HG03342 (cell line): ENCODE measurements at regions not wholly inside any gene's neighbourhood (a gene's known extent, or its start where the extent isn't known, plus 50 kb on each side); places are given as distances from the start of the nearest gene placed in this dataset.

Experiments
- ATAC-seq: cut with Tn5 transposase; IDR thresholded peaks from one replicate; pipeline ENCODE4 v1.9.1; 2021; ENCODE audit warnings: mild to moderate bottlenecking, moderate library complexity; ENCODE audit not compliant: unreplicated experiment

GRCh38 chr5:119991625-119992024, 362.3 kb downstream of the FAM170A start:
- no peak for ATAC-seq

DNA sequence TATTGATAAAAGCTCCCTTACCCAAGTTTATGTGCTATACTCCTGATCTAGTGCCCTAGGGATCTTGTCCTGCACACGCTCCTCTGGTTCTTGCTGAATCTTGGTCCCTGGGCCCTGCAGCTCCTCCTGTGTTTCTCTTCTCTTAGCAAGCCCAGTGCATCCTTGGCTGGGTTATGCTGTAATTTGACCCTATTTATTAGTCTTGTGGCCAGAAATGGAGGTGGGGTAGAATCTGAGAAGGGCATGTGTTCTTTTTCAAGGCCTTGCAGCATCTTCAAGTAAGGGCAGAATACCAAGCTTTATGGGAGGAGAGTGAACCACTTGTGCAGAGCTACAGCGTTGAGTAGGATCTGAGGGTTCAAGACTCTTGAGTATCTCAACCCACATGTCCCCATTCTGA, 366.8 kb downstream of the FAM170A start:
- ATAC-seq: no peak

- no peak for ATAC-seq
These were observed 378.2 kb downstream of the FAM170A start for GRCh38 chr5:120007598-120007997.

- ATAC-seq: no peak
These were observed 383.1 kb downstream of the FAM170A start for GRCh38 chr5:120012431-120012830.

DNA sequence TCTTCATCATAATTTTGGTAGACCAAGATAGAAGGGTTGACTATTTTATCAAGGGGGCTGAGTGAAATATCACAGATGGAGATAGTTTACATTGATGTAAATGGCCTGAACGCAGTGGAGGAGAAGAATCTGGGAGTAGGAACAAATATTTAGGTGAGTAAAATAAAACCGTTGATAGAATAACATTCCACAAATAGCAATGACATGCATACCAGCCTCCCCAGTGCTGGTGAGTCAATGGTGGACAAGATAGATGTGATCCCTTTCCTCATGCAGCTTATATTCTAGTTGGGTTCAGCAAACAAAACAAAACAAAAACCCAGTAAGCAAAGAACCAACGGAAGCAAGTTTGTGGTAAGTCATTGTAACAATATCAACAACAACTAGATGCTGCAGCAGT, 385.2 kb downstream of the FAM170A start:
- no peak for ATAC-seq

- ATAC-seq: no peak
These were observed 387.5 kb downstream of the FAM170A start for GRCh38 chr5:120016717-120017382.

GRCh38 chr5:120017513-120017912, 388.2 kb downstream of the FAM170A start:
- ATAC-seq: no peak

GRCh38 chr5:120035181-120035580, 405.8 kb downstream of the FAM170A start:
- ATAC-seq: no peak

- no peak for ATAC-seq
These were observed 406.6 kb downstream of the FAM170A start for GRCh38 chr5:120035815-120036577.

- no peak for ATAC-seq
These were observed 408.1 kb downstream of the FAM170A start for GRCh38 chr5:120037451-120037850.

- ATAC-seq: no peak
These were observed 409.8 kb downstream of the FAM170A start for GRCh38 chr5:120039111-120039510.

DNA sequence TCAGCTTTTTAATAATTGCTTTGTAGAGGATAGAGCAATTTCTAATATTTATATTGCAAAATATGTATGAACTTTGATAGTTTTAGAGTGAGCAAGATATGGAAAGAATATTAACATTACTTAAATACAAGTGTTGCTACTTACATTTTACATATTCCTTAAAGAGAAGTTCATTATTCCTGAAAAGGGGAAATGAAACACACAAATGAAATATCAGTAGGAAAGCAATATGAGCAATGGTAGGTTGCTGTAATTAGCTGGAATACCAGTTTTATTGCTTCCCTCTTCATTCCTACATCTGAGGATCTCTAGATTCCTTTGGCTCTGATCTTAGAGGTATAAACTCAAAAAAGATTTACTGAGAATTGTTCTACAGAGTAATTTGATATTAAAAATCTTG, 414.1 kb downstream of the FAM170A start:
- ATAC-seq: no peak

GRCh38 chr5:120052916-120053828, 410.9 kb upstream of the PRR16 start:
- no peak for ATAC-seq

GRCh38 chr5:120053841-120054240, 410.3 kb upstream of the PRR16 start:
- no peak for ATAC-seq

- ATAC-seq: no peak
These were observed 408.2 kb upstream of the PRR16 start for GRCh38 chr5:120055858-120056257.

GRCh38 chr5:120062515-120062917, 401.6 kb upstream of the PRR16 start:
- no peak for ATAC-seq

- no peak for ATAC-seq
These were observed 391.9 kb upstream of the PRR16 start for GRCh38 chr5:120072068-120072761.

DNA sequence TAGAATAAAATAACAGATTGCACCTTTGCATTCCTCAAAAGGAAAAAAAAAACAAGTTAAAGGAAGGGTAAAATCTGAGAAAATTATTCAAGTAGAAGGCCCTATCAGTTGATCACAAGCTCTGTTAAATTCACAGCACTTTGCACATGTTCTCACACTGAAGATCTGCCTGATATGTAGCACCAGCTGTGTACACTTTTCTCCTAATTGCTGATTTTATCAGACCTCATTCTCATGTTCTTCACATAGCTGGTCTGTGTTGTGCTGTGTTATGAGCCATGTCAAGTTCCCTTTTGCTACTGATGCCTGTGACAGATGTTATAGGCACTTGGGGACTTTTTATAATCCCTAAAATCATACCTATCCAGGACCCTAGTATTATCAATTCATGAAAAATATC, 390.4 kb upstream of the PRR16 start:
- ATAC-seq: no peak

GRCh38 chr5:120080781-120081180, 383.3 kb upstream of the PRR16 start:
- ATAC-seq: no peak

DNA sequence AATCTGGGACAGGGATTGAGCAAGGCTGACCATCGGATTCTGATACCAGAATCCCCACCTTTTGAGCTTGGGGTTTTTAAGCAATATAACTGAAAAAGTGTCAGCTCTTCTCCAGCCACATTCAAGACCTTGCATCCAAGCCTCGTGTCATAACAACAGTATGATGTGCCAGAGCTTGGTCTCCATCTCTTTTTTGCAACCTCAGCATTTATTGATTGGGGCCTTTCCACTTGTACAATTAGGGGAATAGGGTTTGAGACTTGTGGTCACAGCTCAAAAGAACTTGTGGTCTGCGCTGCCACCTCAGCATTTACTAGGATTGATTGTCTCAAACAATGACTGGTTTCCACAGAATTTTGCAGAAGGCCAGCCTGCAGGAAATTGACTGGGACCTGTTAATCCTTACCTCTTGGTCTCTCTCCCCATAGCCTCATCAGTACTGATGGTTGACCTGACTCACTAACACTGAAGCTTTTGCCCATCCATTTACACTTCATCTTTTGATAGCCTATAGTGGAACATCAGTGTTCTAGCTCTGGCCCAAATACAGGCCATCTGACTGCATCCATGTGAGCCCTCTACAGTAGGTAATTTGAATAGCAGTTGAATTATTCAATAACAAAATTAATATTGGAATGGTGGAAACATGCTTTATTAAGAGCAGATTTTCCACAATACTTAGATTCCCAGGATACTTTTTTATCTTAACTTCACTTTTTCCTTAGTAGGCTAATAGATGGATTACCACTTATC, 381.6 kb upstream of the PRR16 start:
- ATAC-seq: no peak
